ENCODE measurements at regions not wholly inside any gene's neighbourhood (a gene's known extent, or its start where the extent isn't known, plus 50 kb on each side); places are given as distances from the start of the nearest gene placed in this dataset.

DNA sequence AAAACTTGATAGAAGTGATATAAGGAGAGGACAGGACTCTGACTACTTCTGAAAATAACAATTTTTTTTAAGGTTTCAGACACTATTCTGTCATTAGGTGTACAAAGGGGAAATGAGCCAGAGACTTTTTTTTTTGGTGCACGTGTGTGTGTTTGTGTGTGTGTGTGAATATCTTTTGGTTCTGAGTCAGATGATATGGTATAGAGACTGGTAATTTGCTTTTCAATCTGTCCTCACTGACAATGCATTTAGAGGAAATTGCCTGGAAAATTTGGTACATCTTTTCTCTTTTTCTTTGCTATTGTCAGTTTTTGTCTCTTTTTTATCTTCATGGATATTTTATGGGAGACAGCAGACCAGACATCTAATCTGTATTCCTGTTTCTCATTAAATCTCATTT is 59.3 kb downstream of the DDIT4L start:
- no peak for DNase-seq (ENCODE audit: low read depth)

DNA sequence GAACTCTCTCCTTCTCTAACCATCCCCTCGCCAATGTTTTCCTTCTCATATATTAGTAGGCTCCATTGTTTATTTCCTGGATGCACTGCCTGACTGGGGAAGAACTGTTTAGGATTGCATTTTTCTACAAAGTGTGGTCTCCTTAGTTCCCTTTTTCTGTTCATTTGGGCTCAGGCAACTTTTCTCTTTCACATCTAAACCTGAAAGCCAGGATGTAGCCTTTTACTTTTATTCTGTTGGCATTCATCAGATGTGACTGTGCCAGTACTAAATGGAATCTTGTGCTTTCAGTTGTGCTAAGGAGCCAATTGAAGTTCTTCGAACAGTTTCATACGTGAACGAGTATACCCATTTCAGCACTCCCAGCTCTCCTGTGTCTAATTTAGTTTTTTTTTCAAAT is 59.8 kb downstream of the DDIT4L start:
- DNase-seq (ENCODE audit: low read depth), result no peak

DNA sequence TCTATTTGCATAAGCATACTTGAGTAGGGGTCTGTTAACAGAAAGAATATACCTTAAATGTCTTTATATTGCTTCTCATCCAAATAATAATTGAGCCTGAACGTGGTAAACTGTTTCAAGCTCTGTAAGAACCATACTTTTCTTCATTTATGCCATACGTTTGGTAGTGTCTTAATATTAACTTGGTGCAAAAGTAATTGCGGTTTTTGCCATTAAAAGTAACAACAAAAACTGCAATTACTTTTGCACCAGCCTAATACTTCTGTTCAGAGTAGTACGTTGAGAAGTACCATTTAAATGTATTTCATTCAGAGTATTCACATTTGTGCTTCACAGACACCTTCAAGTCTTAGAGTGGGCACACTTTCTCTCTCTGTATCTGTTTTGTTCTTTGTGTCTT is 60.5 kb downstream of the DDIT4L start:
- DNase-seq (ENCODE audit: low read depth), result no peak

DNA sequence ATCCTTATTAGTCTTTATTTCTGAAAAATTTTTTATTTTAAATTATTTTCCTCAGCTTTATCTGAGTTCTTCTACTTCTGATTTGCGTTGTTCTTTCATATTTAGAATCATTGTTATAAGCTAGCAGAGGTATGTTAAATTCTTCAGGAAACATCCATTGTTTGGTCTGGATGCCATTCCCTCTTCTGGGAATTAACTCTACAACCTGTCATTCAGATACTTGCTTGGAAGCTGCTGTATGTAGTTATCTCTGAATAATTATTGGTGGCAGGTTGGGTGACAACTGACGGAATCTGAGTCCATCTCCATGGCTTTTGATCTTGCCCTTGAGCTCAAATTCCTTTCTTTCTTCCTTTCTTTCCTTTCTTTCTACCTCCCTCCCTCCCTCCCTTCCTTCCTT is 61.9 kb downstream of the DDIT4L start:
- no peak for DNase-seq (ENCODE audit: low read depth)

DNA sequence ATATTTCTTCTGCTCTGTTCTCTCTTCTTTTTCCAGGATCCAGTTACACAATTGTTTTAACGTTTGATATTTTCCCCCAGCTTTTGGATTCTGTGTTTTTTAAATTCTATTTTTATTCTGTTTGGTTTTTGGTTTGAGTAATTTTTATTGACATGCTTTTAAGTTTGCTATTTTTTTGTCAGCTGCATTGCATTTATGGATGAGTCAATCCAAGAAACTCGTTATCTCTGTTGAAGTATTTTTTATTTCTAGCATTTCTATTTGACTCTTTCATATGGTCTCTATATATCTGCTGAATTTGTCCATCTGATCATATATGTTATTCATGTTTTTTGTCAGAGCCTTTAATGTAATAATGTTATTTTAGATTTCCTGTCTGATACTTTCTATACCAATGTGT is 65.6 kb downstream of the DDIT4L start:
- DNase-seq (ENCODE audit: low read depth), result no peak

DNA sequence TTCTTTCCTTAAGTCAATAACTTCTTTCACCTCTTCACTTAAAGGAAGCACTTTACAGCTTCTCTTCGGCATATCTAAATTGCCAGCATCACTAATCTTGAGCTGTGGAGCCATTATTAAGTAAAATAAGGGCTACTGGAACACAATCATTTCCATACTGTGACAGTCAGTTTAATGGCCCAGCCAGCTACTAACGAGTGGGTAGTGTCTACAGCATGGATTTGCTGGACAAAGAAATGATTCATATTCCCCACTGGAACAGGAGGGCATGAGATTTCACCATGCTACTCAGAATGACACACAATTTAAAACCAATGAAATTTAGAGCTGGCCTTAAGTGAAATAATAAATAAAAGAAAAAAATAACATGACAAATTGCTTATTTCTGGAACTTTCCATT is 72.1 kb downstream of the DDIT4L start:
- no peak for DNase-seq (ENCODE audit: low read depth)

DNA sequence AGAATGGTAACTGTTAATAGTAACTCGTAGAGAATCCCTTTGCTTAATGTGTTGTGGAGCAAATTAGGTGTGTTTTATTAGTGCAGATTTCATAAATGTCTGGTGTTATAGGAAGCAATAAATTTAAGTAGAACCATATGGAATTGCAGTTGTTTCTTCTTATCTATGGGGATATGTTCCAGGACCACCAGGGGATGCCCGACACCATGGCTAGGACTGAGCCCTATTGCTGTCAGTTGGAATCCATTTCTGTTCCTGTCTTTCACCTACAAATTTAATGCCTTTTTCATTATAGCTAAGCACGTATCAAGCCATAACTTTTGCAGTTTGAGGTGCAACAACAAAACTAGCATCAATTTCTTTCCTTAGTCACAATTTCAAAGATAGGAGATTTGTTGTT is 72.5 kb downstream of the DDIT4L start:
- DNase-seq (ENCODE audit: low read depth), result no peak

DNA sequence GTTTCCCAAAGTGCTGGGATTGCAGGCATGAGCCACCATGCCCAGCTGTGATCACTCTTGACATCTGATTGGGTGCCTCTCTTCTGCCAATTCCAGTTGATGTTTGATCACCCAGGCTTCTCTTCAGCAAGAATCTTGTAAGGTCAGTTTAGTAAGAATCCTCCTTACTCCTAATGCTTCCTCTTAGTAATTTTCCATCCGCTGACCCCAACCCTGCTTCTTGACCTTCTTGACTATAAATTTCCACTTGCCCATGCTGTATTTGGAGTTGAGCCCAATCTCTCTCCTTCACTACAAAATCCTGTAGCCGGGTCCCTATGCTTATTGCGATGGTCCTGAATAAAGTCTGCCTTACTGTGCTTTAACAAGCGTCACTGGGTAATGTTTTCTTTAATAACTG is 75.4 kb downstream of the DDIT4L start:
- no peak for DNase-seq (ENCODE audit: low read depth)

DNA sequence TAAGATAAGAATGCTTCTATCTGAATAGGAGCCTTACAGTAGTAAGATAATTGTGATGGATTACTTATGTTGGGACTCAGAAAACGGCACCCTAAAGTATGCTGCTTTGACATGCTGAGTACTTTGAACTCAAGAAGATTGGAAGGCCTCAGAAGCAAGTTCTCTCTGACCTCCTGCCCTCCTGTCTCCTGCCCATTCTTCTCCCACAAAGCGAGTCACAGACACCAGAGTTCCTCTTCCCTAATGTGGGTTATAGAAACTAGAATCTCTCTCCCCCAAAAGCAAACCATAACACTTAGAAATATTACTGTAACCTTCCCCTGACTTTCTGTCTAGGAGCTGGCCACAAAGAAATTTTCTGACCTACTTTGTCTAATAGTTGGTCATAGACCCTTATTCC is 76.5 kb downstream of the DDIT4L start:
- no peak for DNase-seq (ENCODE audit: low read depth)

DNA sequence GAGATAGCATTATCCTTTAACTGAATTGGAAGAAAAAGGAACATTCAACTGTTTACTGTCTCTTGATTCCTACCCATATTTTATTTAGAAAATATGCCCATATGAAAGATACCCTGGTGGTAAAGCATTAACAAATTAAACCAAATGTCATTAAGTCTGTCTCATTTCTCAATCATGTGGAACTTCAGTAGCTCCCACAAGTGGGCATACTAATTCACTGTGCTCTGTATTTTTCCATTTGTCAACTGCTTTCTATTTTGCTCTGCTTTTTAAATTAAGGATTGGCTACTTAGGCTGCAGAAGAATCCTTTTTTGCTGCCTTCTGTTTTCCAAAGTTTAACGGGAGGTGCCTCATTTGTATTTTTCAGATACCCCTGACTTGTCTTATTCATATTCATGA is 77.2 kb downstream of the DDIT4L start:
- DNase-seq (ENCODE audit: low read depth), result no peak

DNA sequence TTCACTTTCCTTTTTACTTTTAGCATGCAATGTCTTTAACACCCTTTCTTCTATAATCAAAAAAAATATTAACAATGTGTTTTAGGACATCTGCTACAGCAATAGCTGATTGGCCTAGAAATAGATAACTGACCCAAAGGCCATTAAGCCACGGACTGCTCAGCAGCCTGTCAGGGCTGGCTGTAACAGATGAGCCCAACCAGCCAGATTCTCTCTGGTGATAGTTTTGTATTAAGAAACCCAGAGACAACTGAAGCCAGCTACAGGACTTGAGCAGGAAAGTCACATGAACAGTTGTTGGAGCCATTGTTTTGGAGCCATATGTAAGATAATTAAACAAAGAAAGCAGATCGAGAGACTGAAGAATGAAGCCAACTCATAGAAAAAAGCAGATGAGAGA is 80.3 kb downstream of the DDIT4L start:
- DNase-seq (ENCODE audit: low read depth), result no peak

DNA sequence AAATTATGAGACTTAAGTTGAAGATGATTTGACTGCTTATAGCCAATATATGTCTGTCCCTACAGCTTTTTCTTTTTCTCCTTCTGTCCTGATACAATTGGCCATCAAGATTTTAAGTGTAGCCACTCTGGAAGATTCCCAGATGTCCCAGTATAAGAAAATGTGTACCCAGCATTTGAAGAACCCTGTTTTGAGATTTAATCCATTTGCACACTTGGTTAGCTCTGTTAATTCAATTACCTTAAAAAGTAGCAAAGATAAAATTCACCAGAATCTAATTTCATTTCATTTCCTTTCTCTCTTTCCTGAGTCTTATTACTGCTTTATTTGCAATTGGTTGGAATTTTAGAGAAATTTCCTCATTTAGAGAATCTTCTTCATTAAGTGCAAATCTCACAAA is 81.4 kb downstream of the DDIT4L start:
- no peak for DNase-seq (ENCODE audit: low read depth)

DNA sequence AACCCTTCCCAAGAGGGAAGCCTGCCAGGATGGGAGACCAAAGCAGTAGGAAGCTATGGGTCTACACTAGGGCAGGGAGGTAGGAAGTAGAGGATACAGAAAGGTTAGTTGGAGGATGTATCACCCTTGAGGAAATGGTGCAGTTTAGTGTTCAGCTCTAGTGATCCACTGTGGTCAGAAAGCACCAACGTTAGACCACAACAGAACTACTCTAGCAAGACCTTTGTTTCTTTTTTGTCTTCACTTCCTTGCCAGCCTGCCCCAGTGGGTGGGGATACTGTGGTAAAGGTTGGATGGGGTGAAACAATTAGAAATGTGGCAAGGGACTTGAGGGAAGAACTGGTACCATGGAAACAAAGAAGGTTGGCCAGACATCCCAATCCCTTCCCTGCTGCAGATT is 83.3 kb downstream of the DDIT4L start:
- peak; percentile 6 for DNase-seq (ENCODE audit: low read depth)

DNA sequence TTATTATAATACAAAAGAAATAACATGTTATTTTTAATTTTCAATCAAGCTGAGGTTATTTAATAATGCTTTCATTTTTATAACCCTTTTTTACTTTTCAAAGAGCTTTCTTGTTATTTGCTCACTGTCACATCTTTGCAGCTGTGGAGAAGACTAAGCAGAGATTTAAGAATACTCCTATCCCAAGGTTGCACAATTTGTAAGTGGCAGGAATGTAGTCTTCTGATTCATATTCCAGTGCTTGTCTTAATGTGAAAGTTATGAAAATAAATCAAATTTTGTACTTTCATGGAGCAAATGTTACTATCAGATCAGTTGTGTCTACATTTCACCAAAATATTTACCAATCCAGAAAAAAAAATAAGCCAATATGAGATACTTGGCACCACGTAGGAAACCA is 86.6 kb downstream of the DDIT4L start:
- DNase-seq (ENCODE audit: low read depth), result no peak

DNA sequence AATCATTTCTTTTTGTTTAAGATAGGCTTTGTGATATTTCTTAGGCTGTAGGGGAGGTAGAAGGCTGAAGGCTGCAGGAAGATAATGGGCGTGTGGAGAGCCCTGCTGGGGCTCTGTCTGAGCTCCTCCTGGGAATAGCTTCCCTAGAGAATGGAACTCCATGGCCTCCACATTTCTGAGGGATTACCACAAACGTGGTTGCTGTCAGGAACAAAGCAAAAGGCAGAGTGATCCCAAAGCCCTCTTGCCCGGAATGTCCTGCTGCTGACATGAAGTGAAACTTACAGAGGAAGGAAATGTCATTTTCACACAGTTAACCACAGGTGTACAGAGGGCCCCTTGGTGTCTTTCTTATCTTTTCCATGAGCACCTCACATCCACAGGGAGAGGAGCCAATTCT is 89.3 kb downstream of the DDIT4L start:
- no peak for DNase-seq (ENCODE audit: low read depth)

DNA sequence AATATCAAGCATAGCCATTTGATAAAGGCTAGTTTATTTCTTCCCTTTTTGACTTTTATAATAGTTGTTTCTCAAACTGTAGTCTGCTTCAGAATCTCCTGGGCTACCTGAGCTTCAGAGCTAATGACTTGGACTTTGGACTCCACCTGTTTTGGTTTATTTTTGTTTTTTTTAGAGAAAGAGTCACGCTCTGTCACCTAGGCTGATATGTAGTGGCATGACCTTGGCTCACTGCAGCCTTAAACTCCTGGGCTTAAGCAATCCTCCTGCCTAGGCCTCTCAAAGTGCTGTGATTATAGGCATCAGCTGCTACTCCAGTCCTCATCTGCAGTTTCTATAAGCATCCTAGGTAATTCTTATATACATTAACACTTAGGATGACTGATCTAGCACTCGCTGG is 90.5 kb downstream of the DDIT4L start:
- DNase-seq (ENCODE audit: low read depth), result no peak

DNA sequence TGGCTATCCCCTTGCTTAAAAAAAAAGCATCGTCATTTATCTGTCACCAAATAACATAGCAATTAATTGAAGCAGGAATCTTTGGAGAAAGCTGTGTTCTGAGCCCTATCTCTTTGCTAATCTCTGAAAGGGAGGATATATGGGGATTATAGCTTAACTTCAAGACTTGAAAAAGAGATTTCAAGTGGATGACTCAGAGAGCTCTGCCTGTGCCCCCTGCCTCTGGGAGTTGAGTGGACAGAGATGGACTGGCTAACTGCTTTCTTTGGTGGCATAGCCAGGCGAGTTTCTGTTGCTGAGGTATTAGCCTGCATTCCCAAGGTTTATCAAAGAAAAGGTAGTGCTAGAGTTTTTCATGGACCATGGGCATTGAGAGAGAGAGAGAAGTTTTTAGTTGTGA is 91.6 kb downstream of the DDIT4L start:
- no peak for DNase-seq (ENCODE audit: low read depth)

DNA sequence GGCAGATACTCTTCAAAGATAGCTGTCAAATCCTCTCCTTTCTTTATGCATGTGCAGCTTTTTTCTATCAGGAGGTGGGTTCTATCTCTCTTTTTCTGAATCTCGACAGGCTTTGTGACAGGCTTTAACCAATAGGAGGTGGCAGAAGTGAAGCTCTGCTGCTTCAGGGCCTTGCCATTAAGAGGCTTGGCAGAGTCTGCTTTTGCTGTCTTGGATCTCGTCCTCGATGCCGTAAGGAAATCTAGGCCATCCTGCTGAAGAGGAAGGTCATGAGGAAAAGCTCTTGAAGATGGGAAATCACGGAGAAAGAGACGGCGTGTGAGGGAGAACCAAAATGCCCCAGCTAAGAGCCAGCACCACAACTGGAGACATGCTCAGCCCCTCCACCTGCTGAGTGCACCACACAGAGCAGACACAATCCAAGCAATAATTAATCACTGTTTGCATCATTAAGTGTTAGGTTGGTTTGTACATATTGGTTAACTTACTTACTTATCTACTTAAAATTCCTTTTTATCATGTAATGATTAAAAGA is 92.2 kb downstream of the DDIT4L start:
- DNase-seq (ENCODE audit: low read depth), result no peak

DNA sequence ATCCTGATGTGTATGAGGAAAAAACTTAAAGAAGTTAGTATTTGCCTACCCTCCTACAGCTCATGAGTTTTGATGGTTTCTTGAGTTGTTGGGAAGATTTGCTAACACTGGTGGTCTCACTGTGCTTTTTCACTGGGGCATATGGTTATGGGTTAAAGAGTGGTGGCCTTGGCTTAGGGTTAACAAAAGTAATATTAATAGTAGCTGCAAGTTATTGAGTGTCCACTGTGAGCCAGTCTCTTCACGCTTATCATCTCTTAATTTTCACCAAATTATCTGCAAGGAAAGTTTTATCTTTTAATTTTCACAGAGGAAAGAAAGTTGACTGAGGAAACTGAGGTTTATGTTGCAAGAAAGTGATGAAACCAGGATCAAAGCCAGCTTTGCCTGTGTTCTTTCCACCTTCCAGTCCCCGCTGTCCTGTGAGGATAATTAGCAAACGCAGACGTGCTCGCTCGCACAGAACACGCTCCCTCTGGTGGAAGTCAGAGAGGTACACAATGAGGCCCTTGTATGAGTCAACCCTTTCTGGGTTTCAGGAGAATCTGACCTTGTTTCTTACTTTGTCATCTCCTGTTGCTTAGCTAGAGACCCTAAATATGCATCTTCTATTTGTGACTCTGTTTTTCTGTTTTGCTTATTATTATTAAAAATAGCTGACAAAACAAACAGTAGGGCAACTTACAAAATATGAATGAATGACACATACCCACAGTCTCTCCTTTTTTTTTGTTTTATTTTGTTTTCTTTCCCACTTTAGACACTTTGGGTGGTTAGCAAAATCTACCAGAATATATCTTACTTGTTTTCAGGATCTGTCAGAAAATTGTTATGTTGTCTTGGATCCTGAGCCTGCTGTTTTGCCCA is 94.3 kb downstream of the DDIT4L start:
- peak; percentile 67 for DNase-seq (ENCODE audit: low read depth)

DNA sequence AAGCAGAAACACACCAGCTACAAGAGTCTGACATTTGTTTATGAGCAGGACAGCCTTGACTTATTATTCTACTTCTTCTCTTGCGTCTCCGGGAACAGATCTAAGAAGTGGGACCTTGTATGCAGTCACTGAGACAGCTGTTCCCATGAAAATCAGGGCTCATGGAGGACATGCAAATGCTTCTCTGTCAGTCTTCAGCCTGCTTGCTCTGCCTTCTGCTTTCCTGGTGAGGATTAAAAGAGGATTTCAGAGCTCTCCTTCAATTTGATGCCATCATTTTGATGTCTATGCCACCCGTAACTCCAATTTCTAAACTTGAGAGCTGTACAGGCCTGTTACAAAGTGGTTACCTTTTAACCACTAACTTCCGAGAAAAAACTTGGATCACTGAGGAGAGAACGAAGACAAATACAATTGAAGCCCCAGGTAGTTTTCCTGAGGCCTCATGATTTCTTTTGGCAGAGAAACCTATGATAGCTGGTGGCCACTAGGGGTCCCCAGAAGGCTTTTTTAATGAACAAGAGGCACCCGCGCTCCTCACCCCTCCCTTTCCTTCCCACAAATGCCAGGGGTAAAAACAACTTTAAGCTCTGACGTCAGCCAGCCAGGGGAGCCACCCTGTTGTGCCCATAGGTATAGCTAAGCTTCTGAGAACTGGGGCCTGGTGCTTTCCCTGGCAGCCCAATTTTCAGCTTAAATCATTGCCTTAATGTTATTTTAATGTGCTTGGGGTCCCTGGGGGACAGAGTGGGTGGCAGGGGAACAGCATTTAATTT is 97.0 kb downstream of the DDIT4L start:
- DNase-seq (ENCODE audit: low read depth), result peak; percentile 85

DNA sequence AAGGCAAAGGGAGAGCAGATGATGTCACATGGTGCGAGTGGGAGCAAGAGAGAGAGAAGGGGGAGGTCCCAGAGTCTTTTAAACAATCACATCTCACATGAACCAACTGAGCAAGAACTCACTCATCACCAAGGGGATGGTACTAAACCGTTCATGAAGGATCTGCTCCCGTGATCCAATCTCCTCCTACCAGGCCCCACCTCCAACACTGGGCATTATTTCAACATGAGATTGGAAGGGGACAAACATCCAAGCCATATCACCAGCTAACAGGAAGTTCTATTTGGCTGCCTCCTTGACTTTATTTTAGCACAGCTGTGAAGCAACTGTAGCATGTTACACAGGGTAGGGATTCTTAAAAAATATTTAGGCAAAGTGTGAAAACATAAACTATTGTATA is 102.5 kb downstream of the DDIT4L start:
- peak; percentile 30 for DNase-seq (ENCODE audit: low read depth)

DNA sequence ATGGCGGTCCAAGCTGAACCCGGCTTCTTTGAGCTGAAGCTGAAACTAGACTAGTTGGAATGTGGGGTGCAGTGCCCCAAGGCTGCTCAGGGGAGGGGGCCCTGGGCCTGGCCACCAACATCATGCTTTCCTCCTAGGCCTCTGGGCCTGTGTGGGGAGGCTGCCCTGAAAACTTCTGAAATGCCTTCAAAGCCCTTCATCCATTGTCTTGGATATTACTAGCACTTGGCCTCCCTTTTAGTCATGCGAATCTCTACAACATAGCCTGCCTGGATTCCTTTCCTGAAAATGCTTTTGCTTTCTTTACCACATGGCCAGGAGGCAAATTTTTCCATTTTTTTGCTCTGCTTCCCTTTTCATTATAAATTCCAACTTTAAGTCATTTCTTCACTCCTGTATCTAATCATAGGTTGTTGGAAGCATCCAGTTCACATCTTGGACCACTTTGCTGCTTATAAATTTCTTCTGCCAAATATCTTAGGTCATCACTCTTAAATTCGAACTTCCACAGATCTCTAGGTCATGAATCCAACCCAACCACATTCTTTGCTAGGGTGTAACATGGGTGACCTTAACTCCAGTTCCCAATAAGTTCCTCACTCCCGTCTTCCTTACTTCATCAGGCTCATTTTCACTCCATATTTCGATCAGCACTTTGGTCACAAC is 103.4 kb downstream of the DDIT4L start:
- DNase-seq (ENCODE audit: low read depth), result no peak
